GM21717 (cell line): ENCODE measurements at regions not wholly inside any gene's neighbourhood (a gene's known extent, or its start where the extent isn't known, plus 50 kb on each side); places are given as distances from the start of the nearest gene placed in this dataset.

Experiments used
- ATAC-seq: cut with Tn5 transposase; IDR thresholded peaks from one replicate; pipeline ENCODE4 v1.9.1; 2021; ENCODE audit warnings: mild to moderate bottlenecking, moderate library complexity; ENCODE audit not compliant: unreplicated experiment

DNA sequence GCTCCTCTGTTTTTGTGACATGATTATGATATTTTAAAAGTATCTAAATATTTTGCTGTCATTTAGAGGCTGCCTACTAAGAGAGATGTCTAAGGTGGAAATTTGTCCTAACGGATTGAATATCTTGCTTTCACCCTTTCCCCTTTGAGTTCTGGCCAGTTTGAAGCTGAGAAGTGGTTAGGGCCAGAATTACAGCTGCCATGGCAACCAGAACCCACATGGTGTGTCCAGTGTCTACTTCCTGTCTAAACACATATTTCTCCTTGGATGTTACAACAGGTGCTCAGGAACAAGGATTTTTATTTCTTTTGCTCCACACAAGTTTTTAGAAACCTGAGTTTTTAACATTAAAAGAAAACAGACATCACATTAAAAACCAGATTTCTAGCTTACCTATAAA is 335.1 kb upstream of the OR4E1 start:
- ATAC-seq, result no peak

- ATAC-seq, result no peak
Measured at GRCh38 chr14:22007784-22008412, 334.3 kb upstream of the OR4E1 start.

DNA sequence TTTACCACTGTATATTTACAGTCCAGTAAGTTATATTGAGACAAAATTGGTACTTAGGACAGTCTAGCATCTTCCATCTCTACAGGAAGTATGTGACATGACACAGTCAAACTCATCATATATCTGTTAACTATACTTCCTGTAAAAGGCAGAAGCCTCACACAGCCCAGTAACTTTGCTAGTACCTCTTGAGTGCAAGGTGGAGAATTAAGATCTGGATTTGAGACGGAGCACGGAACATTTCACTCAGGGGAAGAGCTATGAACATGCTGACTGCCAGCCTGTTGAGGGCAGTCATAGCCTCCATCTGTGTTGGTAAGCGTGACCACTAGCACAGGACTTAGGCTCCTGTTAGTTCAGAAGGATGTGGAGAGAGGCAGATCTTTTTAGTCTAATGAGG is 333.7 kb upstream of the OR4E1 start:
- no peak for ATAC-seq

DNA sequence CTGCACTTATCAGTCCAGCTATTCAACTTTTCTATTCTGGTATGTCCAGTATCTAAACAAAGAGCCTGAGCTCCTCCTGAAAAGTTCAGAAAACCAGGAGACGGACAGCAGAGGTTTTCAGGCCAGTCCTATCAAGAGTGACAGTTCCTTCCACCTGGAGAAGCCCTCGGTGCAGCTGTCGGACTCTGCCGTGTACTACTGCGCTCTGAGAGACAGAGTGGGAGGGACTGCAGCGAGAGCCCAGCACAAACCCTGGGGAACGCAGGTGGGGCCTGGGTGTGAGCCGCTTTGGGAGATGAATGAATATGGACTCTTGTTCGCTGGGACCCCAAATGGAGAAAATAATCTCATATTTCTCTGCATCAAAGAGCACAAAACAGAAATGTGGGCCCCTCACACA is 329.8 kb upstream of the OR4E1 start:
- ATAC-seq, result no peak

DNA sequence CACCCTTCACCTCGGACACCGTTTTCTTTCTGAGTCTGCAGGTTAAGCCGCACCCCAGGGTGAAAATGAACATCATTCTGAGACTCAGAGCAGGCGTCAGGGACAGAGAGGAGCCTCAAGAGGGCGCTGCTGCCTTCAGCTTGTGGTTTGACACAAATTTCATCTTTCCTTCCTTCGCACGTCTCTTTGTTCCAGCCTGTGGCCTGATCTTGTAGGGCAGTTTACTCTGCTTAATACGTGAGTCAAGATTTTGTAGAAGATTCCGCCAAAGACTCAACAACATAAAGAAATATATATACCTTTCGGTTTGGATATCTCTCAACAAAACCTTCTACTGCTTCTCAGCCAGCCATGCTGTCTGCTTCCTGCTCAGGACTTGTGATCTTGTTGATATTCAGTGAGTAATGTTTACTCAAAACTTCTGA is 329.3 kb upstream of the OR4E1 start:
- ATAC-seq, result no peak

- ATAC-seq, result no peak
Measured at GRCh38 chr14:21999402-21999801, 325.8 kb upstream of the OR4E1 start.

- ATAC-seq, result no peak
Measured at GRCh38 chr14:21997300-21997699, 323.7 kb upstream of the OR4E1 start.

DNA sequence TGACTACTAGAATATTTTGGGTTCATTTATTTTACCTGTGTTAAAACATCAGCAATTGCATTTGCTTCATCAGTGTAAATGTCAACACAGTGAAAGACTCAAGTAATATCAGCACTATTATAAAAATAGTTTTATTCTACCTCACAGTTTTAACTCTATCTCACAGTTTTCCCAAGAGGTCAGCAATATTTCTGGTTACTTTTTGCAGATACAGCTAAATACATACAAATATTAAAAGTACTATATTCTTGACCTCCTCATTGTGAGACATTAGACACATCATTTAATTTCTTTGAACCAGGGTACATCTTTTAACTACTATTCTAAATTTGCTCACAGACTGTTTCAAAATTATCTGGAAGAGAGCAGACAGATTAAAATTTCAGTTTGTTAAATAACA is 321.7 kb upstream of the OR4E1 start:
- no peak for ATAC-seq

DNA sequence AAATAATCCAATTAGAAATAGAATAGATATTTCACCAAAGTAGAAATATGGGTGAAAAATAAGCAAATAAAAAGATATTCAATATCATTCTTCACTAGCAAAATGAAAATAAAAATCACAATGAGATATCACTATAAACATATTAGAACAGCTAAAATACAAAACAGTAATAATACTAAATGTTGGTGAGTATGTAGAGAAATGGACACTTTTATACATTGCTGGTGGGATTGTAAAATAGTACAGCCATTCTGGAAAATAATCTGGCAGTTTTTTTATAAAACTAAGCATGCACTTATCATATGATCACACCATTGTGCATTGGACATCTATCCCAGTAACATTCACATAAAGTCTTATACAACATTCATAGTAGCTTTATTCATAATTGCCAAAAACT is 320.2 kb upstream of the OR4E1 start:
- no peak for ATAC-seq

DNA sequence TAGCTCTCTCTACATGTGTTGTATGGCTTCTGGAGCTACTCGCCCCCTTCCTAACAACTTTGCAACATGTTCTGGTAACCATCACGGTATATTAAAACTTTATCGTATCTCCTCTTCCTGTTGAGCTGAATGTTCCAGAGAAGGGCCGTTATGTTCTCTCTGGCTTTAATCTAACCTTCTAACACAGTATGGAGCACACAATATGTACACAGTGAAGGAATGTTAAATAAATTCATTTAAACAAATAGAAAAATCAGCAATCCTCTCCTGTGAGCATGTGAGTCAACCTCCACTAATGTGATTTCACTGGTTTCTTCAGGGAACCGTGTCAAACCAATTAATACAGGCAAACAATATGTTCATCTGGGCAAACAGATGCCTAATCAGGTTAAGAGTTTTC is 319.5 kb upstream of the OR4E1 start:
- no peak for ATAC-seq

DNA sequence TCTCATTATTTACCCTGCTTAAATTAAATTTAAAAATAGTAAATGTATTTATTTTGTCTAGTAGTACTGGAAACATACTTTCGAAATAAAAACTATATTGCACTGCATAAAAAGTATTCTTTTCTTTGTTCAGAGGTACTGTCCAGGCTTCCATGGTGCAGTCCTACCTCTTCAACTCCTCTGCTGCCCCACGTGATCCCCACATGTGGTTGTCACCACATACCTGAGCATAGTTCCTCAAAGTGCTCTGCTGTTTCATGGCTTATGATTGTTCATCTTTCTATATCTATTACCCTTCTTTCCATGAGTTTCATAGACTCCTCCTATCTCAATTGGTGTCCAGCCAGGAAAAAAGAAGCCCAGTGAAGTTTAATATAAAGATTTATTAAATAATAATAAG is 317.5 kb upstream of the OR4E1 start:
- ATAC-seq, result no peak

DNA sequence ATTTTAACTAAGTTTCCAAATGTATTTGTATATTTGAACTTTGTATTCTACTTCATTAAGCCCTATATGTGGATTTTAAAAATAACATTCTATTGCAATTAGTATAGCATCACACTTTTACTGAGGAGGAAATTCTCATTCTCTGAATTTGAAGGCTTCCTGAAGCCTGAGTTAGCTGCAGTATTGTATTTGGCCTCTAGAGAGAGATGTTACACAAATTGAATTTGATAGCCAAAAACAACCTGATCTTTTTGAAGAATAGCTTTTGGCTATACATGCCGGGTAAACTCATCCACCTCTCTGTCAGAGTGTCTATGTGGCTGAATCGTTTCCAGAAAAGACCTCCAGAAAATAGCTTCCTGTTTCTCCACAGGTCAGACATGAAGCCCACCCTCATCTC is 316.5 kb upstream of the OR4E1 start:
- no peak for ATAC-seq

- ATAC-seq, result no peak
Measured at GRCh38 chr14:21989090-21989489, 315.5 kb upstream of the OR4E1 start.

GRCh38 chr14:21988413-21988812 is 314.8 kb upstream of the OR4E1 start:
- no peak for ATAC-seq

DNA sequence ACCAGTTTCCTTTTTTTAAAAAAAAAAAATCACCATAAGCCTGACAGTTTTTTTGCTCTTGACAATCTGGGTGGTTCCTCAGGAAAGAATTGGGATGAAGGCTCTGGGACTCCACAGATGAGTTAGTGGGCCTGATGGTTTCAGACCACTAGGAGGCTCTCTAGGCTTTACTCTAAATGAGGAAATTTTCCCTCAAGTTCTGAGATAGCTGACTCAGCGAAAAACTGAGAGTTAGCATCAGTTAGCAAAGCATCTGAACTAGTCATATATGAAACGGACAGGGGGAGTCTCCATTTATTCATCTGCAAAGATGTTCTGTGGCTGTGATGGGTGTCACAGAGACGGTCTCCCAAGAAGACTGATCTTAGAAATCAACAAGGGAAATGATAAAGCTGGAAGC is 314.3 kb upstream of the OR4E1 start:
- ATAC-seq, result no peak

- ATAC-seq, result no peak
Measured at GRCh38 chr14:21985081-21985480, 311.5 kb upstream of the OR4E1 start.

- ATAC-seq, result no peak
Measured at GRCh38 chr14:21978999-21979314, 305.3 kb upstream of the OR4E1 start.

GRCh38 chr14:21978184-21978998 is 304.8 kb upstream of the OR4E1 start:
- ATAC-seq, result no peak

DNA sequence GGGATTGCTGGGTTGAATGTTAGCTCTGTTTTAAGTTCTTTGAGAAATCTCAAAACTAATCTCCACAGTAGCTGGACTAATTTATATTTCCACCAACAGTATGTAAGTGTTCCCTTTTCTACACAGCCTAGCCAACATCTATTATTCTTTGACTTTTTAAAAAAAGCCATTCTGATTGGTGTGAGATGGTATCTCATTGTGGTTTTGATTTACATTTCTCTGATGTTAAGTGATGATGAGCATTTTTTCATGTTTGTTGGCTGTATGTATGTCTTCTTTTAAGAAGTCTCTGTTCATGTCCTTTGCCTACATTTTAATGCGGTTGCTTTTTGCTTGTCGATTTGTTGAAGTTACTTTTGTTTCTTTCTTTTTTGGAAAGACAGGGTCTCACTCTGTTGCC is 301.1 kb upstream of the OR4E1 start:
- ATAC-seq, result no peak

GRCh38 chr14:21965042-21965441 is 291.4 kb upstream of the OR4E1 start:
- no peak for ATAC-seq

DNA sequence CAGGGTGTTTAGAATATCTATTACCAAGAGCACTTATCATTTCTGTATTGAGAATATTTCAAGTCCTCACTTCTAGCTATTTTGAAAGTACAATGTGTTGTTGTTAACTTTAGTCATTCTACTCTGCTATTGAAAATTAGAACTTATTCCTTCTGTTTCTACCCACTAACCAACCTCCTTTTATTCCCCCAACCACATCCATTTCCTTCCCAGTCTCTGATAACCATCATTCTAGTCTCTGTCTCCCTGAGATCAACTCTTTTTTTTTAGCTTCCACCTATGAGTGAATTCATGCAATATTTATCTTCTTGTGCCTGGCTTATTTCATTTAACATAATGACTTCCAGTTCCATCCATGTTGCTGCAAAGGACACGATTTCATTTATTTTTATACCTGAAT is 290.6 kb upstream of the OR4E1 start:
- ATAC-seq, result no peak

DNA sequence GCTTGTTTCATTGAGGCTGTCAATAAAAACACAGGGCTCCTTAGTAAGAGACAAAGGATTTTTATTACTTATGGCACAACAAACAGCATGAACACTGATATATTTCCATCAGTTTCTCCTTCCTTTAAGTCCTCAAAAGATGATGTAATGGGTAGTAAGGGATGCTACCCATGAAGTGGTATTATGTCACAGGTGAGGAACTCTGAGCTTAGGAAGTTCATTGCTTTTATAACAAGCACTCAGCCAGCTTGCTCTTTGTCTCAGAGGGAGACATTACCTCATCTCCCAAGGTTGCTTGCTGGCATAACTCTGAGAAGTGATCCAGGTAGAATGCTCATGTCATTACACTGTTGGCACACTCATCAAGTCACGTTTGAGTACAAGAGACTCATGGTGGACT is 287.0 kb upstream of the OR4E1 start:
- ATAC-seq, result no peak

- no peak for ATAC-seq
Measured at GRCh38 chr14:21941885-21942284, 268.3 kb upstream of the OR4E1 start.
